ENCODE measurements at regions not wholly inside any gene's neighbourhood (a gene's known extent, or its start where the extent isn't known, plus 50 kb on each side); places are given as distances from the start of the nearest gene placed in this dataset.

DNA sequence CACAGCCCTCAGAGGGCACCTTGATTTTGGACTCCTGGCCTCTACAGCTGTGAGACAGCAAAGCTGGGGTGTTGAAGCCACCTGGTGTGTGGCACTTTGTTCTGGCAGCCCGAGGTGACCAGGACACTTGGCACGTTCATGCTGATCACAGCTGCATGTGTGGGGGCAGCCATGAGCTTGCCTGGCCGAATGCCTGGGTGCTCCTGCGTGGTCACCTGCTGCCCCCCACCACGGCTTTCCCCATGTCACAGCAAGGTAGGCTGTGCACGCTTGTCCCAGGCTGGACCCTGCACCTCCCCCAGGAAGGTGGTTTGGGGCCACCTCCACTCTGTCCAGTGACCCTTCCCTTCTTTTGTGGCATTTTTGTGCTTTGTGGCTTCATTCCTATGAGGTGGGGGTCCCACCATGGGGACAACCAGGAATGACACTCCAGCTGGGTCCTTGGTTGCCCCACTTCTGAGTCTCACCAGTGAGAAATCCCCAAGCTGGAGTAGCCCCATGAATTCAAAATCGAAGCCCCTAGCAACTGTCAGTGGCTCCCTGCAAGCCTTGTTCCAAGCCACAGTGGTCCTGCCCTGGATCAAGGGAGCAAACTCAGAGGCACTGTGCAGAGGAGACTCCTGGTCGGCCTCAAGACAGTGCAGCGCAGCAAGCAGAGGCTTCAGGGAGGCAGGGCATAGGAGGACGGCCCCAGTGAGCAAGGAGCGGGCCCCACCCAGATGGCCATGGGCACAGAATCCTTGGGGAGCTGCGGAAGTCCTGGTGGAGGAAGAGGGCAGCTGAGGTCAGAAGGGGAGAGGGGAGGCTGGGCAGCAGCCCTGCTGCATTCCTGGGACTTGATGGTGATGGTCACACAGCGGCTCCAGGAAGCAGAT lies 121.4 kb upstream of the HS6ST1 start:
- no peak for DNase-seq

- DNase-seq = no peak
These were observed 122.1 kb upstream of the HS6ST1 start for GRCh38 chr2:128440666-128441340.

- DNase-seq = no peak
These were observed 122.8 kb upstream of the HS6ST1 start for GRCh38 chr2:128441341-128442052.

- DNase-seq = no peak
These were observed 123.5 kb upstream of the HS6ST1 start for GRCh38 chr2:128442053-128442751.

GRCh38 chr2:128442891-128443302 lies 124.2 kb upstream of the HS6ST1 start:
- DNase-seq = no peak

DNA sequence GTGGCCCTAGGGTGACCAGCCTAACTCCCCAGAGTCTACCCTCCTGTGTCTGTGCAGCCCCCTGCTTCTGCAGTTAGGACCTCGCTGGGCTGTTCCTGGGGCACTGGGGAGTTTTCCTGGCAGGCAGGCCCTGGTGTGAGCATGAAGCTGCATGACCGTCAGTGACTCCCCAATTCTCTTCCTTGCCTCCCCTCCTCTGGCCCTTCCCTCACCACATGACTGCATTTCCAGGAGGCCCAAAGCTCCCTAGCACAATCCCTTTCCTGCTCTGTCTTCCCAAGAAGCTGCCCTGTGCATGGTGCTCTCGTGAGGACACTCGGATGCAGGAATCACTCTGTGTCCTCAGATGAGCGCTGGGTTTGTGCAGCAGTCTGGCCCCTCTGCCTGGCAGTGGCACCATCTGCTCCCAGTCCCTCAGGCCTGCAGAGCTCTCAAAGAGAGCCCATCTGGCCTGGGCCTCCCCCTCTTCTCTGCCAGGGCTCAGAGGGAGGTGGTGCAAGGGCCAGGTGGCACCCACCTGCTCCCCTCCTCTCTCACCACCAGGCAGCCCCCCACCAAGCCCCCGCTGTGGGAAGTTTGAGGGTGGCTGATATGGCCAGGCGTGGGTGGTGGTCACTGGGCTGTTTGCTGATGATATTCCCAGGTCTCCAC lies 125.6 kb upstream of the HS6ST1 start:
- no peak for DNase-seq

DNA sequence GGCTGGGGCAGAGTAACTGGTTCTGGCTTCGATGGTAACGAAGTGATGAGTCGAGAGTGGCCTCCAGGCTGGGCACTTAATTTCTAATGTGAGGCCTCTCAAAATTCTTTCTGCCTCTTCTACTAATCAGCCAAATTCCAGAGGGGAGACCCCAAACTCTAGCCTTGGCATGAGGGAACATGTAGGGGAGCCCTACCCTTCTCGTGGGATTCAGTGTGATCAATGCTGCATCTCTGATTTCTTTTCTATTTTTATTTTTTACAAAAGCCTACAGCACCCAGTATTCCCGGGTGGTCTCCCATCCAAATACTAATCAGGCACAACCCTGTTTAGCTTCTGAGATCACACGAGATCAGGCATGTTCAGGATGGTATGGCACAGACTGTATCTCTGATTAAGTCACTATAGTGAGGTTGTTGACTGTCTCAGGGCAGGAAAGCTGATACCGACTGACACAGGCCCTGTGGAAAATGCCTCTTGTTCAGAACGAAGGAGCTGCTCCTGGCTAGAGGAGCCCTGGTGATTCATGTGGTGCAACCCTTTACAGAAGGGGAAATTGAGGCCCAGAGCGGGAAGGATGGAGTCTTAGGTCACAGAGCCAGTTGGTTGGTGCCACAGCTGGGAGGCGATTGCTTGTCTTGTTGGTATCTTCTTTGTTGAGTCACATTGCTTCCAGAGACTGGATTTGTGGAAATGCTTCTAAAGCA lies 126.3 kb upstream of the HS6ST1 start:
- no peak for DNase-seq

- no peak for DNase-seq
These were observed 126.8 kb upstream of the HS6ST1 start for GRCh38 chr2:128445523-128445900.

DNA sequence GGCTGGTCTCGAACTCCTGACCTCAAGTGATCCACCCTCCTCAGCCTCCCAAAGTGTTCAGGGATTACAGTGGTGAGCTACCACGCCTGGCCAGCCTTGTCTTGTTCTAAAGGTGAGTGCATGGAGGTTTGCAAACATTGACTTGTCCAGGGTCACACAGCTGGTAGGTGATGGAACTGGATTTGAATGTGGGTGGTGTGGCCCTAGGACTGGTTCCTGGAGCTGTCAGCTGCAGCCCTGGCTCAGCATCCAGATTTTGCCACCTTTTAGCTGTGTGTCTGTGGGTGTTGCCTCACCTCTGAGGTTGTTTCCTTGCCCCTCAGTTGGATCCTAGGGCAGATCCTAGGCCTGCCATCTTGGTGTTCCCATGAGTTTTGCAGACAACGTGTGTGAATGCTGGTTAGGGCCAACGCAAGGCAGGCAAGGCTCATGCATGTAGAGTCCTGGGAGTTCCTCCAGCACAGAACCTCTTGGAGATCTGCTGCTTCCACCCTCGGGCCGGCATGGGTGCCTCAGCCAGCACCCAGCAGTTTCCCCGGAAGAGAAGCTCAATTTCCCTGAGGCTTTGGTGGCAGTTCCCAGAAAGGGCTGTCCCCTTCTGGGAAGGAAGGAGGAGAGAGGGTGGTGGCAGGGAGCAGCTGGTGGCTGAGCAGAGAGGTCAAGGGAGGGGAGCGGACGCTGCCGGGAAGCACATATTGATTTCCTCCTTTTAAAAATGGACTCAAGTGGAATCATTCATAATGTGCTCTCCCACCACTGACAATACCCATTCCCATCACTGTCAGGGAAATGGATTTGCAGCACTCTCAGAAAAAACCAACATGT lies 127.6 kb upstream of the HS6ST1 start:
- peak; percentile 4 for DNase-seq

DNA sequence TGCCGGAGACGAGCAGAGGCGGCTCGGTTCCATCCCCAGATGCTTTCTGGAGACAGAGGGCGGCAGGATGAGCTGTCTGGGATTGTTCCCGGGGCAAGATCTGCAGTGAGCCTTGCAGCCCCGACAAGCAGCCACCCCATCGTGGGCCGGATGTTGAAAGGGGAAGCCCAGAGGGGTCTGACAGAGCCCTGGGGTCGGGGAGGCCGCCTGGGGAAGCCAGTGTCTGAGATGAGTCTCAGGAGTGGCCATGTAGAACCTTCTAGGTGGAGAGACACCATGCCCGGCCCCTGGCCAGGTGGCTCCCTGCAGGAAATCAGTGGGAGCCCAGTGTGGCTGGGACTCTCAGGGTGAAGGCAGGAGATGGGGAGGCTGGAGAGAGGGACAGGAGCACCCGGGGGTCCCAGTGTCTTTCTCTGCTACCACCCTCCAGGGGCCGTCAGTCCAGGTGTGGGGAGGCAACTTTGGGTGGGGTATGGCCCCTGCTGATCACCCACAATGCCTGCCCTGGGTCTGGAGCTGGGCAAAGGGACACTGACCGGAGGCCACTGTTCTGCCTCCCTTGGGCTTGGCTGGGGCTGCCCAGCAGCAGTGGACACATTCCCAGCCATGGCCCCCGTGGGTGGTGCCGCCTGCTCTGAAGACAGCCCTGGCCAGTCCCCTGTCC lies 128.3 kb upstream of the HS6ST1 start:
- DNase-seq = no peak

DNA sequence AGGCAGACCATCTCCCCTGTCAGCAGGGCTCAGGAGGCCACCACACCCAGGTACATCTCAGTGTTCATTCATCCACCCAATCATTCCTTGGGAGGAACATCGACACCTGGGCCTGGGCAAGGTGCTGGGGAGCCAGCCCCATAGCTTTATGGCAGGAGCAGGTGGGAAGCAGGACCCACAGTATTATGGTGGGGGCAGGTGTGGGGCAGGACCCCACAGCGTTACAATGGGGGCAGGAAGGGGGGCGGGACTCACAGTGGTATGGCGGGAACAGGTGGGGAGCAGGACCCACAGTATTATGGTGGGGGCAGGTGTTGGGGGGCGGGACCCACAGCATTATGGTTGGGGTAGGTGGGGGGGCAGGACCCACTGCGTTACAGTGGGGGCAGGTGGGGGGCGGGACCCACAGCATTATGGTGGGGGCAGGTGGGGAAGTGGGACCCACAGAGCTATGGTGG lies 128.9 kb upstream of the HS6ST1 start:
- no peak for DNase-seq

DNA sequence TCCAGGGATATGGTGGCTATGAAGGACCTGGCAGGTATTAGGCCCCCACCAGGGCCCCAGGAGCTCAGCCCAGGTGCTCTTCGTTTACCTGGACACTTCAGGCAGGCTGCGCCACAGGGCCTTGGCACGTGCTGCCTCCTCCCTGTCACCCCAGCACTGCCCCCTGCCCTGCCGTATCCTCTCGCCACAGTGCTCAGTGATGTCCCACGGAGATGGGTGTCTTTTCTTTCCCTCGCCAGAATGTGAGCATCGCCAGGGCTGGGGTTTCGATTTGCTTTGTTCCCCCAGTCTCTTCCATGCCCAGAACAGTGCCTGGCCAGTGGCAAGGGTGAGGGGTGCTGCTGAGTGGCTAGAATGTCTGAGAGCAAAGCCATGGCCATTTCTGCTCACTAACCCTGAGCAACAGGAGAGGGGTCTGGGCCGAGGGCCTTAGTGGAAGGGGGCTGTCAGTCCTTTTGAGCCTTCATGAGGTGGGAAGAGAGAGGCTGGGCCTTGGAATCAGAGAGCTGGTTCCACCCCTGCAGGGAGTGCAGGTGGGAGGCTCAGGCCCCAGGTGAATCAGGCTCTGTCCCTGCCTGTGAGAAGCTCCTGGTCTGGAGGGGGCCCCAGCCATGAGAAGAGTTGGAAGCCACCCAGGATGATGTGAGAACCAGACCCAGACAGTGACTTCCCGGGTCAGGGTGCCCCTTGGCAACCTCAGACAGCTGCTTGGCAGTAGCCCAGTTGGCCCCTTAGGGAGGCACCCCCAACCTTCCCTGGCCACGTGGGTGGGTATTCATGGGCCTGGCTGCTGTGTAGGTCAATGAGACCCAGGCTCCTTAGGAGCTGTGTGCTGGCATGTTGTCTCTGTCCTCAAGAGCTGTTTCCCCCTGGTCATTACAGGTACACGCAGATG lies 129.9 kb upstream of the HS6ST1 start:
- no peak for DNase-seq

- DNase-seq = no peak
These were observed 130.8 kb upstream of the HS6ST1 start for GRCh38 chr2:128449226-128450061.

DNA sequence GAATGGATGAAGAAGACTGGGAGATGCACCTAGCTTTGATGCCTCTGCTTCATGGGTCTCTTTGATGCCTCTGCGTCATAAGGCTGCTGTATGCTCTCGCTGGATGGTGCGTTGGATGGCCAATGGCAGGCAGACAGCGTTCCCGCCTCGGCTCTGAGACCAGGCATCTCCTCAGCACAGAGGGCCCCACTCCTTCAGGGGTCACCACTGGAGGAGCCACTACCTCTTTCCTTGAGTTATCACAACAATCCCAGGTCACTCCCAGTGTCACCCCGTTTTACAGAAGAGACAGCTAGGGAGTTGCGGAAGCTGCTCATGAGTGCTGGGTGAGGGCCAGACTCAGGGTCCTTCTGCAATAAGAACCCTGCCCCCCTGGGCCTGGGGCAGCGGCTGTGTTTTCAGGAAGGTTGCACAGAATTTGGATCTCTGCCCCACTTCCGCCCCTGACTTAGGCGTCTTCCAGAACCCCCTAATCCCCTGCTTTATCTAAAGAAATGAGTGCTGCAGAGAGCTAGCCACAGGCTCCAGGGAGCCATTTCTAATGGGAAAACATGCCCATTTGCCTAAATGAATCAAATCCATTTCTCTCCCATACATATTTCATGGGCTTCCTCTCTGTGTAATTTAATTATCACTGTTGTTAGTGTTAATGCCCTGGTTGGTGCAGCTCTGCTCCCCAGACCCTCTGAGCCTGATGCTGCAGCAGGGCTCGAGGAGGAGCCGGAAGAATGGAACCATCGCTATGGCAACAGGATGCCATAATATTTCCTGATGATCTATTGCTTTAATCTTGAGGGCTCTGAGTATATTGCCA lies 131.8 kb upstream of the HS6ST1 start:
- DNase-seq = no peak

DNA sequence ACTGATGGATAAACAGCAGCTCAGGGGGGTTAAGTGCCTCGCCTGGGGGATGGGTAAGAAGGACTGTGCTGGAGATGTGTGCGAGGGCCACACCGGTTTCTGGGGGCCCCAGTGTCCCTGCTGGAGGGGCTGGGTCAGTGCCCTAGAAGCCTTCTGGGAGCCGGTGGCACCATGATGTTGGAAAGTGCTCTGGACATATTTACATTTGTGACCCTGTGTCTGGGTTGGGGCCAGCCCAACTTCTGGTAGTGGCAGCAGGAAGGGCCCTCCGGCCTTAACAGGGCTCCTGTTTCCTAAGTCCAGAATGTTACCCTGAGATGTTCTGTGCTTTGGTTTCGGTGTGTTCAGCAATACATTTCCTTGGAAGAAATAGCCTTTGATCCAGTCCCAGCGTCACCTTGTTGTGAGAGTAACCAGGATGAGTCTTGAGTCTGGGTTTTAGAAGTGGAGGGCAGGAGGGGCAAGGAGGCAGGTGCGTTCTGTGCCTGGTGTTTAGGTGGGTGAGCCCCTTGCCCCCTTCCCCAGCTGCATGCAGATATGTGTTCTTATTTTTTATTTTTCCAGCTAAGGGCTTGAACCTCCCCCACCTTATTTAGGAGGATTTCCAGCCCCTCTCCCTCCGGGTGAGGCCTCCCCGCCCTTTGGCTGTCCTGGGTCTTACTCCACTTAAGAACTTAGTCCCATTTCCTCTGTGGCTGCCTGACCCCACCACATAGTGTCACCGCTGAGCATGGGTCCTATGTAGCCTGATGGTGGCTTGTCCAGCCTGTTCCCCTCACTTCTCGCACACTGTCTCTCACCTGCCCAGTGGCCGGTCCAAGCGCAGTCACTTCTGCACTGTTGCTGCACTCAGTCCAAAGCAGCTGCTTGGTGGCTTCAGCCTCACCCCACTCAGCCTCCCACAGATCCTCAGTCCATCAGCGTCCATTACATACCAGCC lies 132.7 kb upstream of the HS6ST1 start:
- DNase-seq = no peak

GRCh38 chr2:128452024-128452411 lies 133.3 kb upstream of the HS6ST1 start:
- no peak for DNase-seq

All from DMS153 (cell line).